GM12864 (cell line): ENCODE measurements at regions not wholly inside any gene's neighbourhood (a gene's known extent, or its start where the extent isn't known, plus 50 kb on each side); places are given as distances from the start of the nearest gene placed in this dataset.

Experiments
- DNase-seq: peaks from one replicate; pipeline ENCODE4 v3.0.0-alpha.2; 2011; ENCODE audit warnings: low read depth
- H3K4me3 ChIP-seq: 2 replicates; pipeline ENCODE4 v1.5.1; 2011; ENCODE audit warnings: mild to moderate bottlenecking, low read depth, low read length, control low read depth
- TF ChIP-seq, protein P1 (sequence below): IDR thresholded peaks from 2 replicates; pipeline ENCODE4 v1.5.1; 2011; ENCODE audit warnings: low read depth, mild to moderate bottlenecking, moderate library complexity, low read length, control low read depth, inconsistent platforms; ENCODE audit errors: missing control alignments

- no peak for DNase-seq
- TF ChIP-seq, protein P1, sequence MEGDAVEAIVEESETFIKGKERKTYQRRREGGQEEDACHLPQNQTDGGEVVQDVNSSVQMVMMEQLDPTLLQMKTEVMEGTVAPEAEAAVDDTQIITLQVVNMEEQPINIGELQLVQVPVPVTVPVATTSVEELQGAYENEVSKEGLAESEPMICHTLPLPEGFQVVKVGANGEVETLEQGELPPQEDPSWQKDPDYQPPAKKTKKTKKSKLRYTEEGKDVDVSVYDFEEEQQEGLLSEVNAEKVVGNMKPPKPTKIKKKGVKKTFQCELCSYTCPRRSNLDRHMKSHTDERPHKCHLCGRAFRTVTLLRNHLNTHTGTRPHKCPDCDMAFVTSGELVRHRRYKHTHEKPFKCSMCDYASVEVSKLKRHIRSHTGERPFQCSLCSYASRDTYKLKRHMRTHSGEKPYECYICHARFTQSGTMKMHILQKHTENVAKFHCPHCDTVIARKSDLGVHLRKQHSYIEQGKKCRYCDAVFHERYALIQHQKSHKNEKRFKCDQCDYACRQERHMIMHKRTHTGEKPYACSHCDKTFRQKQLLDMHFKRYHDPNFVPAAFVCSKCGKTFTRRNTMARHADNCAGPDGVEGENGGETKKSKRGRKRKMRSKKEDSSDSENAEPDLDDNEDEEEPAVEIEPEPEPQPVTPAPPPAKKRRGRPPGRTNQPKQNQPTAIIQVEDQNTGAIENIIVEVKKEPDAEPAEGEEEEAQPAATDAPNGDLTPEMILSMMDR = no peak
- H3K4me3 ChIP-seq = no peak overlapping the region
Measured at GRCh38 chr12:127161466-127161865, 1105.5 kb upstream of the TMEM132C start.

DNA sequence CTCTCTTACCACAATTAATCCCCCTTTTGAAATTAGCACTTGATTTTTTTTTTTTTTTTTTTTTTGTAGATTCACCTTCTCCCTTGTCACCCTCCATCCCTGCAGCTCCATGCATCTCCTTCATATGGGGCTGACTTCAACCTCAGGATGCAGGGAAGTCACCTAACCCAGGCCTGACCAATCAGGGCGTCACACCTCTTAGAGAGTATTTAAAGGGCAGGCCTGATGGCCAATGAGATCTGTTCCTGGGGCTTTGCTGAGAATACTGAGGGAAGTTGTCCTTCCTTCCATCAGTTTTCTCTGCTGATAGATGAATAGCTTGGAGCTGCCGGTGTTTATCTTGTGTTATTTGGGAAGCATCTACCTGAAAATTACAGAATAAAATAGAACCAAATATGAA lies 1104.7 kb upstream of the TMEM132C start:
- TF ChIP-seq, protein P1 = no peak
- H3K4me3 ChIP-seq = no peak overlapping the region
- no peak for DNase-seq

- peak; percentile 38 for DNase-seq
- TF ChIP-seq, protein P1 = no peak
Measured at GRCh38 chr12:127162902-127163301, 1104.1 kb upstream of the TMEM132C start.

GRCh38 chr12:127165567-127166392 lies 1101.2 kb upstream of the TMEM132C start:
- TF ChIP-seq, protein P1 = no peak
- DNase-seq = peak; percentile 35
- H3K4me3 ChIP-seq = peak overlapping the region; percentile 46

More at GRCh38 chr12:127162902-127163301, 1104.1 kb upstream of the TMEM132C start:
- no peak overlapping the region for H3K4me3 ChIP-seq

- no peak overlapping the region for H3K4me3 ChIP-seq
- DNase-seq = no peak
- TF ChIP-seq, protein P1 = no peak
Measured at GRCh38 chr12:127169321-127170181, 1097.4 kb upstream of the TMEM132C start.

- H3K4me3 ChIP-seq = no peak overlapping the region
- DNase-seq = no peak
- TF ChIP-seq, protein P1 = no peak
Measured at GRCh38 chr12:127170226-127171180, 1096.5 kb upstream of the TMEM132C start.
